Medulla oblongata (tissue), 1 donor: ENCODE measurements at regions not wholly inside any gene's neighbourhood (a gene's known extent, or its start where the extent isn't known, plus 50 kb on each side); places are given as distances from the start of the nearest gene placed in this dataset.

ENCODE experiments used
- DNase-seq: peaks from one replicate; pipeline ENCODE4 v3.0.0-alpha.2; 2015; ENCODE audit errors: extremely low spot score

DNA sequence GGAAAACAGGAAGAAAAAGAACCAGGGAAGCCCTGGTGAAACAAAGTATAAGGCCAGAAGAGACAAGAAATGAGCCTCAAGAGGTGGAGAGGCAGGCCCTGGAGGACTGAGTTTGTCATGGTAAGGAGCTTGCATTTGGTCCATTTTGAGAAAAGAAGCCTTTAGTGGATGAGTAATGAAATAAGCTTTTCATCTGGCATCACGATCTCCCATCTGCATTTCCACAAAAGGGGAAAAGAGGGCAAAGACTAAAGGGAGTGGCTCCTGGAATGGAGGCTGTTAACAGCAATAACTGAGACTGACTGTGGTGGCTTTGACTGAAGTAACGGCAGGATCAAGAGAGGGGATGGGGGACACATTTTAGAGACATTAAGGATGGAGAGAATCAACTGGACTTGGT is 148.8 kb upstream of the NBEA start:
- DNase-seq, result no peak

DNA sequence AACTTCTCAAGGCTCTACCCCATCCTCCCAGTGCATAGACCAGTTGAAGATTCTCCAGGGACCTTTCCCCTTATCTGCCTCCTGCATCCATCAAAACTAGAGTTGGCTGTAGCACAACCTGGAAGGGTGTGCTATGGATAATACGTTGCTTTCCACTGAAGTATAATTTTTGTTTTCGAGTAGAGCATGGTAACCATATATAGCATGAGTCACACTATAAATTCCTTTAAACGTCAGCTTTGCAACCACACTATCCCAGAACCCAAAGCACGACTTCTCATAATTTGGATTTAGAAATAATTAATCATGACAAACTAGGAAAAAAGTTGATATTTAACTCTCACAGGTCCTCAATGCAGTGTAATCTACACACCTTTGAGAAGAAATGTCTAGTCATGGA is 138.3 kb upstream of the NBEA start:
- no peak for DNase-seq

DNA sequence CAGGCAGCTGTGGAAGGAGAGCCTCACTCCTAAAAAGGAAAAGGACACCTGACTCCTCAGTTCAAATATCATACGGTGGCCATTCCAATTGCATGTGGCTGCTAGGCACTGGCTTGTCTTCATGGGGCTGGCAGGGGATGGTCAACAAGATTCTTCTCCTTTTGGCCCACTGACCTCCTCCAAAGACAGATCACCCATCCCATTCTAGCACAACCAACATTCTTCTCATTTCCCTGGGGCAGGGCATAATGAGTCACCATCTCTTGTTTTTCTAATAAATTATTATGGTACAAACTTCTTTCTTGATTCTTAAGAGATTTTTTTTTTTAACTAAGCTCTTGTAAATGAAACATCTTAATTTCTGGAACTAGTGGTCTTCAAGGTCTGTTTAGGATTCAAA is 136.7 kb upstream of the NBEA start:
- no peak for DNase-seq

DNA sequence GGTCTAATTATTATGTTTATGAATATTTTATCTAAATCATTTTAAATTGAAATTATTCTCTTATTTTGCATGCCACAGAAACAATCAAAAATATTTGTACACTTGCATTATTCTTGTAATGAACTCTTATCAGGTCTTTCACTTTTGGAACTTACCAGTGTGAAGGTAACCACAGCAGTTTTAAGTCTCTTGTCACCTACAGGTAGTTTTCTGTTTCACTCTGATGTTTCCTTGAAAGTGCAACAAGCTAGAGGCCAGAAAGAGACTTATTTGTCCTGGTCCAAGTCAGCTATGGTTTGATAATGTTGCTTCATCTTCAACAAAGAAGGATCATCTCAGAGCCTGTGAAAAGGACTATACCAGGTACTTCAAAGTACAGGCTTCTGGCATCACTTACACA is 133.4 kb upstream of the NBEA start:
- DNase-seq, result no peak

DNA sequence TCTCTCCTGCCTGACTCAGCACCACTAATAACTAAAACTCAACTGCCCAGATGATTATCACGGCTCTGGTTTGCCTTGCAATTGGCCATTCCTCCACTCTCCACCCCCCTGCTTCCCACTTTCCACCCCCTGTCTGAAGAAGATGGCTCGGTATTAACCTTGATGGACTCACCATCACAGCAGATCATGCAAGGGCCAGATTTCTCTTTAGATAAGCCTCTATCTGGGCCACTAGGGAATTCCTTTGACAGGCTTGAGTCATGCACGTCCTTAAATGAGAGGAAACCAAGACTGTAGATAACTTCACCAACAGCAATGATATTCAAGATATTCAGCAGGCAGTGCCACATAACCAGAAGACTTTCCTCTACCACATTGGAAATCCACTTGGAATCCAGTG is 131.1 kb upstream of the NBEA start:
- DNase-seq, result no peak

DNA sequence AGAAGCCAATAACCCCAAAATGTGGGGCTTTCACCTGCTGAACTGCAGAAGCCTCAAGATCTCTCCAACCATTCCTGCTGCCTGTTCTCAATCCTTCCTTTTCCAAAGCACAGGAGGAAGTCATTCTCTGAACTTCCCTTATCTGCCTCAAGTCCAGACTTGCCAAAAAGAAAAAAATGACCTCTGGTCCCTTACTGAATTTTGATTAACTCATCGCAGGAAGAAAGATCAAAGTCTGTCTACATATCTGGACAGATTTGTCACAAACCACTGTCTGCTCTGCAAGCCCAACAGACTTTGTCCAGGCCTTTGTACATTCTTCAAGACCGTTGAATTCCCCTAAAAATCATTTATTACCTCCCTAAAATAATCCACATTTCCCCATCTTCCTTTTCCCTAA is 126.5 kb upstream of the NBEA start:
- DNase-seq, result no peak

DNA sequence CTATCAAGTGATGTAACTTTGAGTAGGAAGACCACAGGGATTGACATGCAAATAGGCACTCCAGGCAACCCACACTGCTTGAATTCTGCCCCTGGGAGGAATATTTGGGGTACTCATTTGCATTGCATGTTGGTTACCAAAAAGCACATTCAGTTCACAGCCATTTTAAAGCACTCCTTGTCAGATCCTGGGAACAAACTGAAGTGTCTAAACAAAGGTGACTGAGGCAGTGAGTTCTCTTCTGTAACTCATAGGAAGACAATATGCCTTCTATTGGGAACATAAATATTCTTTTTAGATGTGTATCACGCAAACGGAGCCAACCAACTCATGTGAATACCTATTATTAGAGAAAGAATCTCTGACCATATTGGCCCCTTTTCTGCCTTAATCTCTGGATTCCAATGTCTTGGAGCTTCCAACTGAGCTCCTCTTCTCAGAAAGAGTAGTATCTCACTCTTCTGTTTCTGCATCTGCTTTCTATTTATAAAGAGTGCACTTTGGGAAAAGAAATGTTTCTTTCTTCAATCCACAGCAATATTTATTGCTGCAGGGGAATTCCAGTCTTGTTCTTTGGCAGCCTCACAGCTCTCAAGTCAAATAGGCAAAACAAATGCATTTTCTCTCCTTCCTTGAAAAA is 125.7 kb upstream of the NBEA start:
- DNase-seq, result peak; percentile 42

DNA sequence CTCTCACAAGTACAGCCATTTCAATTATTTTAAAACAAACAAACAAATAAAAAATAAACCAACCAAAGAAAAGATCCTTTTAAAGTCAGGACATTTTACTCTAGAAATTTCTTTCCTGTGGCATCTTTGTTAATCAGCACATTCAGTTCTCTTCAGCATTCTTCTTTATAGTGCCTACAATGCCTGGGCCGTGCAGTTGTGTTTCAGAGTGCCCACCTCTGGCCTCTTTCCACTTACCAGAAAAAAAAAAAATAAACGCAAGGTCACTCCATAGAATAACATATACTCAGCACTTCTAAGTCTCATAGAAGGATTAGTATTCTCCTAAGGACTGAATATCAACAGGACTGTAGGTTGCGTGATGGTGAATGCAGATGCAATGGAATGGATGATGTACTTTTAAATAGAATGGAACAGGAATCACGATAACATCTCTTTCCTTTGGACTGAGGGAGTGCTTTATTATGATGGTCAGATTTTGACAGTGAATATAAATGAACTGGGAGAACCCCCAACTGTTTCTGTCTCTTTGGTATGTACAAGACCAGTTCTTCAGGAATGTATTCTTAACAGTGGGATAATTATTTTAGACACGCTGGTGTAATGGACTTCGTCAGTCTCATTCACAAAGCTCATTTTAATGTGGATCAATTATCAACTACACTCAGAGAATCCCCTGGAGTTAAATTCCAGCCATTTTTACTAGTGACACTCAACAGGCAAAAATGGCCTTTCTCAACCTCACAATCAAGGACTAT is 125.0 kb upstream of the NBEA start:
- no peak for DNase-seq

DNA sequence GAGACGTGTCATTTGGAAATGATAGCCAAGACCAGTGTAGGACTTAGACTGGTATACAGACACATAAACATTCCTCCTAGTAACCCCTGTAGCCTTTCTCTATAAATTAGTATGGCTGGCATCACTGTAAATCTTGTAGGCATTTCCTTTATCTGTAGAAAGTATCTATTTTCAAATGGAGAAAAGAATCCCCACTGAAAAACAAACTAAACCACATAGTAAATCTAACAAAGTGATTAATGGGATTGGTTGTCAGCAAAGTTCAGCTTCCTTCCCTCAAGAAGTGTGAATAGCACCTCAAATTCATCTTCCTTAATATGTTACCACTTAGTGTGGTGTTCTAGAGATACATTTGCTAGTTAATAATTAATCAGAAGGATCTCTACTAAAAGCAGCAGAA is 119.4 kb upstream of the NBEA start:
- no peak for DNase-seq

DNA sequence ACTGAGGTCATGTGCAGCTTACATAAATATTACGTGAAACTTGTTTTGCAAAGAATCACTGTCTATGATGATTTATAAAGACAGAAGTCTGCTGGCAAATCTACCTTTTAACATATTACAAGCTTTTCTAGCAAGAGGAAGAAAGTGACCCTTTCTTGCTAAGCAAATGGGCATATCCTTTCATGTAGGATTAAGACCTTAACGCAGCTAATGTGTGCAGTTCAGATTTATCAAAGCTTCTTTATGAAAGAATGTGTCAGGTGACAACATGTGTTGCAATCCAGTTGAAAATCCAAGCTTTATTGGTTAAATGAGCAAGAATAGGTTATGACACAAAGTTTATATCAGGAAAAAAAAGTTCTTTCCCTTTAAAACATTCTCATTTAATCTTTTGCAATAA is 115.6 kb upstream of the NBEA start:
- no peak for DNase-seq

DNA sequence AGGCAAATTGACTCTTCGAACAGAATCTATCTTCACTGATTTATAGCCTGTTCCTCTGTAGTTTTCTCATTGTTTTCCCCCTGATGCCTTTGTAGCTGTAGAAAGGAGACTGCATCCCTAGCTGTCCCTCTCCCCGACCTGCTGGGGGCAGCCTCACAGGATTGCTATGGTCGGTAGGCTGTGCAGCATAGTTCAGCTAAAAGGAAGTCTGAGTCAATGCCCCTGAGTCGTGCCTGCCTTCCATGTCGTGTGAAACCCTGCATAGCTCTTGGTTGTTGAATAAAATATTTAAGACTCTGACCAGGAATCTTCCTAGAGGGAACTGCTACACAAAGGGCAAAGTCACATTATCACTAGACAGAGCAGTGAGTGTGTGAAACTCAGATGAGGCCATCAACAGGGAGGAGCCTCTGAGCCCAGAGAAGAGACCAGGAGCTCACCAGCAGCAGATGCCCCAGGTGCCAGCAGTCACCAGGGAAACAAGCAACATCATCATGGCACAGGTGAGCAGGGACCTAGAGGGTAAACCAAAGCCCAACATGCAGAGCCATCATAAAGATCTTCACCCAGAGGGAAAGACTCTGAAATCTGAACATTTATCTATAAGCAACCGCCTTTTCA is 108.4 kb upstream of the NBEA start:
- no peak for DNase-seq

DNA sequence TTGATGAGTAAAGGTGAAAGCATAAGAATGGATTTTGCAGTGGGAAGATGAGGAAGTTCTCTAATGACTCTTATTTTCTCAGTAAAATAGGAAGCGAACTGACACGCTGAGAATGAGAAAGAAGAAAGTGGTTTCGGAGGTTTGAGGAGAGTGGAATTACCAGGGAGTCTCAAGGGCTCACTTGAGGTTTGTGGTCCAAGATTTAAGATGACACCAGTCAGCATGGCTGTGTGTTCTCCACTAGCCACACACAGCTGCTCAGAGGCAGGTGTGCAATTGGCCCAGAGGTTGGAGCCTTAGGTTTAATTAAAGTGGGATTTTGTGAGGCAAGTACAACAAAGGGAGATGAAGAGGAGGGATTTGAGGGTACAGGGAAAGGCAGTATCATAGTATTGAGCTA is 99.6 kb upstream of the NBEA start:
- DNase-seq, result no peak

DNA sequence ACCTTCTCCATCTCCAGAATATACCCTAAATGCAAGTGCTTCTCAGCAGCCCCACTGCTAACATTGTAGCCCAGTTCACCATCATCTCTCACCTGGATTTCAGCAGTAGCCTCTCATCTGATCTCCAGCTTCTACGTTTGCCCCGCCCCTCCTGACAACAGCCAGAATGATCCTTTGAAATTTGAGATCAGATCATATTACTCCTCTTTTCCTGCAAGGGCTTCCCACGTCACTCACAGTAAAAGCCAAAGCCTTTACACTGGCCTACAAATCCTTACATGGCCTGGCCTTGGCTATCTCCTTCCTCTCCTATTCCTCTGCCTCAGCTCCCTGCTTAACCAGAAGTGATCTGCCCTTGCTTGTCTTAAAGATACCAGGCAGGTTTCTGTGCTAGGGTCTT is 94.3 kb upstream of the NBEA start:
- DNase-seq, result no peak

DNA sequence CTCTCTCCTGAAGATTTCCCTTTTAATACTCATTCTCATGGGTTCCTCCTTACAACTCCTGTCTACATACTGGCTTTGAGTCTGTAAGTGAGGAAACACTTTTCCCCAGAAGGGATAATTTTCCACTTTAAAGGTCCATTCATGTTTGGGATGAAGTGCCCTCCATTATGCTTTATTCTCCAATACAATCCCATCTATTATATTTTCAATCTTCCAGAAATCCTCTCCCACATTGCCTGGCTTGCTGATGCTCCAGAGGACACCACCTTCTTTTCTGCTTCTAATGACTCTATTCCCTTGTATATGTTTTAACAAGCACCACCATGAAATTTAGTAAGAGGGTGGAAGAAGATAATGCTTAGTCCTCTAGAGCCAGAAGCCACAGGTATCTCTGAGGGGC is 92.7 kb upstream of the NBEA start:
- DNase-seq, result no peak

DNA sequence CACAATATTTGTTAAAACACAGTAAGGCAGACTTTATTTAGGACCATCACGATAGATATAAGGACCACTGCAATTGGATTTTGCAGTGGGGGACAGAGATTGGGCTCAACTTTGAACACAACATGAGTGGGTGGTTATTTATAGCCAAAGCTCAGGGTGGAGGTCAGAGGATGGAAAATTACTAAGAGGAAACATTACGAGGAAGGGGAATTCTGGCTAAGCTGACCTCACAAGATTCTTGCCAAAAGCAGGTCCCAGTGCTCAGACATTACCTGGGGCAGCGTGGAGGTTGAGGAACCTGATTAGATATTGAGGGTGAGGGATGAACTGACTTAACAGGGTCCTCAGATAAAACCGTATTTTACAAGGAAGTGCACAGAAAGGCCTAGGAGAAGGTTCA is 88.9 kb upstream of the NBEA start:
- DNase-seq, result no peak

DNA sequence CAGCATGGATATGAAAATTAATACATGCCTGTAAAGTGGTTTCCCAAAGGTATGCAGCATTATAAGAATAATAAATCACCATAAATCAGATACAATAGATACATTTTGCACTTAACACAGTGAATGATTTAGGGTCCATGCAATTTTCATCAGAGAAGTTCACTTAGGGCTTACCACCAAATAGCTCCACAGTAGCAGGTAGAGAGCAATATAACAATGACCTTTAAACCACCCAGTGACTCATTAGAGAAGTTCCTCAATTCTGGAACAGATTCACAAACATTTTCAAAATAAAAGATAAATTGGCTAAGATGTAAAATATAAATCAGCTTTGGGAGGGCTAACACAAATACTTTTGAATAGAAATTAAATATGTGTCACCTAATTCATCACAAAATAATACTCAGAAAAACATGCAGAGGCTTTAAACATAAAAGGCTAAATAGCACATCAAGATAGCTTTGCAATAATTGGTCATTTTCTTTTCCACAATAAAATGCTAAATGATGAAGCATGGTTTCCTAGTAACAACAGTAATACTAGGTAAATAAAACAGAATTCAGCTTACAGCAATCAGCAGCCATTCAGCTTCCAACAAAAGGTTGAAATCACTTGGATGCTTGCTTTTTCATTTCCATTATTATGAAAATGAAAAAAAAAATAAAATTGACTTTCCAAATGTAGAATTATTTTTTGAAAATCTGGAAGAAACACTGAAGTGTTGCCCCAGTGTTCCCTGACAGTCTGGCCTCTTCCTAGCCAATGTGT is 84.3 kb upstream of the NBEA start:
- DNase-seq, result no peak

DNA sequence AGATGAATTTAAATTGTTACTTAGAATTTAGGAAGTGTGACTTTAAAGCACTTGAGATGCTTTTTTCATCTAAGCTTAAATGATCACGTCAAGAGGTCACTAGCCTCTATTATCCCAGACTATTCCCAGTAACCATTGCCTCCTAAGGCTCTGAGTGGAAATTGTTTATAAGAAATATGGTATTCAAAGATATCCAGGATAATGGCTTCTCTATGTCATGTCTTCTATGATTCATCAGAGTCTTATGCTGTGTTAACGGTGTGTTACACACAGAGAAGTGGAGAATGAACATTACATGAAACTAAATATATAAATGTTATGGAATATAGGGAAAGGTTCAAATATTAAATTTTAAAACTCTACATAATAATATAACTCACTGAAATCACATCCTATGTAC is 79.8 kb upstream of the NBEA start:
- no peak for DNase-seq

DNA sequence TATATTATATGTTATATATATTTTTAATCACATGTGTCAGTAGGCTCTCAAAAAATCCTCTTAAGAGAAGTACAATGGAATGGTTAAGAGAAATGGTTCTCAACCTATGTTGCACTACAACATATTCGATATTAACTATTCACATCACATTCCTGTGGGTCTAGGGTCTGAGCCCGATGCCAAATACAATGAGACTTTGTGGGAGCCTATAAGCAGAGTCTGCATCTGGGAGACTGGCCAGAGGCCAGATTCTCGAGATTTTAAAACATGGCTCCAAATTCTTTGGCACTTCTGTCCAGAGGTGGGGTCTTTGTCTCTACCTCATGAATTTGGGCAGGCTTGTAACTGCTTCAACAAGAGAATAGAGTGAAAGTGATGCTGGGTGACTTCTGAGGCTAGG is 79.4 kb upstream of the NBEA start:
- no peak for DNase-seq

DNA sequence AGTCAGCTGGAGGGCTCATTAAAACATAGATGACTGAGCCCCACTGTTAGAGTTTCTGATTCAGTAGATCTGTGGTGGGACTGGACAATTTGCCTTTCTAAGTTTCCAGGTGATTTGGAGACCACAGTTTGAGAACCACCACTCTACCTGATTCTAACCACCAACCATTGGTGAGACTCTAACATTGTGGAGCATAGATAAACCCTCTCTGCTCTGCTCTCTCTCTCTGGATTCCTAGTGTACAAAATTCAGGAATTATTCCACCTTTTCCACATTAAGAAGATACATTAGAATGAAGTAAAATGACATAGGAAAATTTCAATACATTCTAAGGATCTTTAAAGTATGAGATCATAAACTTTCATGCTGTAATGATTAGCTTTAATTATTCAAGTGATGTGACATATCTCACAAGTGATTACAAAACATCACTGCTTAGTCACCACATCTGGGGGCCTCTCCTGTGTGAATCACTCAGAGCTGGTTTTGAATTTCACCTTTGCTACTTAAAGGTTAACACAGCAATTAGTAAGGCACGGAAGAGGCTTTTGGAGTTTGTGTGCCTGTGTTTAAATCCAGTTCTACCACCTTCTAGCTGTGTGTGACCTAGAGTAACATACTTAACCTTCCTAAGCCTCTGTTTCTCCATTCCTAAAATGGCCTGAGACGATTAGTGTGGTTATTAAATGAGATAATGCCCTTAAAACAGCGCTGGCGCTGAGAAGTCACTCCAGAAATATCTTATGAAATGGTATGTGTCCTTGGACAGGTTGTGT is 78.5 kb upstream of the NBEA start:
- no peak for DNase-seq

DNA sequence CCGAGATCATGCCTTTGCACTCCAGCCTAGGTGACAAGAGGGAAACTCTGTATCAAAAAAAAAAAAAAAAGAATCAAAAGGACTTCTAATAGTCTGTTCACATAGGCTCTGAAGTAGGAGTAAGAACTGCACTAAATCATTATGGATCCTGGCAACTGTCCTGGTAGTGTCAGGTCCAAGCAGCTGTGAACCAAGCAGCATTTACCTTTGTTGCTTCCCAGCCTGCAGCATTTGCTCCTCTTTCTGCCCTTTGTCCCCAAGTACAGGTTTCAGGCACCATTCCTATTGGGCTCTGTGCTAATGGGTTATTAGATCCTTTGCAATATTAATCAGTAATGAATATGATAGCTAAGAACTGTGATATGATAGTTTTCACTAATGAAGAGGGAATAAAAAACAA is 77.4 kb upstream of the NBEA start:
- DNase-seq, result no peak

DNA sequence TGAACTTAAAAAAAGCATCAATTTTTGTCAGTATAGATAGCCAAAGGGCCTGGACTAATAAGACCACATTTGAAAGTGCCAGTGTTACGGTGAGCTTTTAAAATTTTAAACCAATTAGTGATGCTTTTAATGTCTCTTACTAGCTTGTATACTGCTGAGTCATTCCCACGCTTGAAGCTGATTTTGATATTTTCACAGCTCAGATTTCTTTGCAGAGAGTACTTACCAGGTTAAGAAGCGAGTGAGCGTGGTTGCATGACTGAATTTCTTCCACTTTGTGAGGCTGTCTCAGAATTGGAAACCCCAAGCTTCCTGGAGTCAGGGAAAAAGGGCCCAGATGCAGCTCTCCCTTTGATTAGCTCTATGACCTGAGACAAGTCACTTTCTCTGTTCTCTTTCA is 74.5 kb upstream of the NBEA start:
- no peak for DNase-seq

DNA sequence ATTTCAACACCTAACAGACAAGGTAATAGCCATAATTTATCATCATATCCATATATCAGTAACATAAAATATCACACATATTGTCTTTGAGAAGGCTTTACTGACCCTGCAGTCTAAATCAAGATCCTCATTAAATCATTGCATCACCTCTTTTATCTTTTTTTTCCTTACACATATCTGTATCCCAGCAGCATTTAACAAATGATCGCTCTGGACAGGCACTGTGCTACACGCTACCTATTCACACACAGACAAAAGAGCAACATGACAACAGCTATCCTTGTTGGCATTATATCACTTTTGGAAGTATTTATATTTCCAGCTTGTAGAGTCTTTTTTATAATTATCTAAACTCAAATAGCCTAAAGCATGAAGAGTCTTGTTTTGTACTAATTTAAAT is 73.3 kb upstream of the NBEA start:
- DNase-seq, result no peak
